ENCODE measurements at regions not wholly inside any gene's neighbourhood (a gene's known extent, or its start where the extent isn't known, plus 50 kb on each side); places are given as distances from the start of the nearest gene placed in this dataset.

- TF ChIP-seq EZH2 (IDR thresholded peaks at IDR 0.05; ENCODE audit: insufficient read depth, poor library complexity, severe bottlenecking), result no peak
- no peak for TF ChIP-seq EZH2phosphoT487 (IDR thresholded peaks at IDR 0.05; ENCODE audit: insufficient read depth, low read depth)
Observed at GRCh38 chrX:39596437-39596836, 501.3 kb downstream of the BCOR start.
